Keratinocyte (primary cell): ENCODE measurements at regions not wholly inside any gene's neighbourhood (a gene's known extent, or its start where the extent isn't known, plus 50 kb on each side); places are given as distances from the start of the nearest gene placed in this dataset.

Experiments
- EZH2 ChIP-seq: IDR thresholded peaks from one replicate; pipeline ENCODE4 v1.6.1; 2012; ENCODE audit warnings: inconsistent platforms, mild to moderate bottlenecking, low read length, moderate library complexity
- TF ChIP-seq, protein P1 (sequence below), 3 experiments: IDR thresholded peaks in 1 of 3; conservative IDR thresholded peaks in 1 of 3; optimal IDR thresholded peaks in 1 of 3; 2 replicates in 2 of 3; 3 replicates in 1 of 3; pipeline versions ENCODE3 to v1.5.1; 2011; ENCODE audit warnings: low read length in 3 of 3, mild to moderate bottlenecking in 3 of 3, moderate library complexity in 2 of 3, control low read depth in 1 of 3, inconsistent platforms in 1 of 3; ENCODE audit not compliant: insufficient read depth in 2 of 3; ENCODE audit errors: extremely low read depth in 1 of 3

DNA sequence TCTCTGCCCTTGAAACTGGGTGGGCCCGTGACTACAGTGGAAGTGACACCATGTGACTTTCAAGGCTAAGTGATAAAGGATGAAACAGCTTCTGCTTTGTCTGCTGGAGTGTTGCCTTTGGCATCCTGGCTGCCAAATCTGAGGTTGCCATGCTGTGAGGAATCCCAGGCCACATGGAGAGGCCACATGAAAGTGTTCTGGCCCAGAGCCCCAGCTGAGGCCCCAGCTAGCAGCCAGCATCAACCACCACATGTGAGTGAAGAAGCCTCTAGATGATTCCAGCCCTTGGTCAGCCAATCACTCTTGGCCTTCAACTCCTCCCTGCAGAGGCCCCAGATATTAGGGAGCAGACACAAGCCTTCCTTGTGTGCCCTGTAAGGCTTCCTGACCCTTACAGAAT lies 94.4 kb upstream of the BCOR start:
- TF ChIP-seq, protein P1, sequence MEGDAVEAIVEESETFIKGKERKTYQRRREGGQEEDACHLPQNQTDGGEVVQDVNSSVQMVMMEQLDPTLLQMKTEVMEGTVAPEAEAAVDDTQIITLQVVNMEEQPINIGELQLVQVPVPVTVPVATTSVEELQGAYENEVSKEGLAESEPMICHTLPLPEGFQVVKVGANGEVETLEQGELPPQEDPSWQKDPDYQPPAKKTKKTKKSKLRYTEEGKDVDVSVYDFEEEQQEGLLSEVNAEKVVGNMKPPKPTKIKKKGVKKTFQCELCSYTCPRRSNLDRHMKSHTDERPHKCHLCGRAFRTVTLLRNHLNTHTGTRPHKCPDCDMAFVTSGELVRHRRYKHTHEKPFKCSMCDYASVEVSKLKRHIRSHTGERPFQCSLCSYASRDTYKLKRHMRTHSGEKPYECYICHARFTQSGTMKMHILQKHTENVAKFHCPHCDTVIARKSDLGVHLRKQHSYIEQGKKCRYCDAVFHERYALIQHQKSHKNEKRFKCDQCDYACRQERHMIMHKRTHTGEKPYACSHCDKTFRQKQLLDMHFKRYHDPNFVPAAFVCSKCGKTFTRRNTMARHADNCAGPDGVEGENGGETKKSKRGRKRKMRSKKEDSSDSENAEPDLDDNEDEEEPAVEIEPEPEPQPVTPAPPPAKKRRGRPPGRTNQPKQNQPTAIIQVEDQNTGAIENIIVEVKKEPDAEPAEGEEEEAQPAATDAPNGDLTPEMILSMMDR (optimal IDR thresholded peaks at IDR 0.05 in 1 of 3, IDR thresholded peaks at IDR 0.05 in 1 of 3, conservative IDR thresholded peaks at IDR 0.05 in 1 of 3; ENCODE audit: extremely low read depth in 1 of 3, insufficient read depth in 2 of 3, low read length in 3 of 3) = no peak
- no peak for TF ChIP-seq EZH2
